GM23338 (cell line): ENCODE measurements at regions not wholly inside any gene's neighbourhood (a gene's known extent, or its start where the extent isn't known, plus 50 kb on each side); places are given as distances from the start of the nearest gene placed in this dataset.

ENCODE experiments used
- ATAC-seq: fragments of 200-7000 bp; cut with Tn5 transposase; 3 replicates; pipeline ENCODE4 v1.9.1; 2020
- DNase-seq: peaks from one replicate; pipeline ENCODE4 v3.0.0-alpha.2; 2015; ENCODE audit warnings: low spot score
- H2AFZ ChIP-seq: fragments of 200-600 bp; sonication (generic); 2 replicates; pipeline ENCODE4 v1.8.0; 2016; ENCODE audit warnings: antibody characterized with exemption, mild to moderate bottlenecking, moderate library complexity
- H3F3A ChIP-seq: fragments of 200-600 bp; sonication (generic); replicated peaks from 2 replicates; pipeline ENCODE4 v1.8.0; 2017; ENCODE audit warnings: antibody characterized with exemption, mixed run types, low read depth
- H3K27ac ChIP-seq: fragments of 200-600 bp; sonication (generic); 2 replicates; pipeline ENCODE4 v1.6.1; 2016; ENCODE audit warnings: low read depth
- H3K27me3 ChIP-seq: fragments of 200-600 bp; sonication (generic); 2 replicates; pipeline ENCODE4 v1.8.0; 2016; ENCODE audit warnings: mild to moderate bottlenecking, mixed run types, moderate library complexity; ENCODE audit not compliant: insufficient read depth
- H3K36me3 ChIP-seq: fragments of 200-600 bp; sonication (generic); 2 replicates; pipeline ENCODE4 v1.8.0; 2016; ENCODE audit warnings: mild to moderate bottlenecking; ENCODE audit not compliant: insufficient read depth
- H3K4me1 ChIP-seq: fragments of 200-600 bp; sonication (generic); 2 replicates; pipeline ENCODE4 v1.8.0; 2016; ENCODE audit warnings: mild to moderate bottlenecking, moderate library complexity; ENCODE audit not compliant: insufficient read depth
- H3K4me2 ChIP-seq: fragments of 200-600 bp; sonication (generic); 2 replicates; pipeline ENCODE4 v1.7.1; 2017; ENCODE audit warnings: mixed run types
- H3K4me3 ChIP-seq: fragments of 200-600 bp; sonication (generic); 2 replicates; pipeline ENCODE4 v1.6.1; 2016; ENCODE audit warnings: mixed run types
- H3K79me2 ChIP-seq: fragments of 200-600 bp; sonication (generic); replicated peaks from 2 replicates; pipeline ENCODE4 v1.8.0; 2017; ENCODE audit warnings: mild to moderate bottlenecking; ENCODE audit not compliant: insufficient read depth
- H3K9me2 ChIP-seq: fragments of 200-600 bp; sonication (generic); 2 replicates; pipeline ENCODE4 v1.8.0; 2017; ENCODE audit not compliant: insufficient read depth
- H4K20me1 ChIP-seq: fragments of 200-600 bp; sonication (generic); replicated peaks from 2 replicates; pipeline ENCODE4 v1.8.0; 2017; ENCODE audit warnings: mild to moderate bottlenecking; ENCODE audit not compliant: insufficient read depth
- H3K27ac Mint-ChIP-seq: 2 replicates; pipeline ENCODE4 v1.8.0; 2020; ENCODE audit warnings: inconsistent platforms, mild to moderate bottlenecking, moderate library complexity, mixed read lengths
- H3K27me3 Mint-ChIP-seq: 3 replicates; pipeline ENCODE4 v1.8.0; 2022; ENCODE audit warnings: low read depth, mild to moderate bottlenecking, moderate library complexity, mixed read lengths, inconsistent platforms; ENCODE audit not compliant: insufficient read depth, poor library complexity
- H3K36me3 Mint-ChIP-seq: 3 replicates; pipeline ENCODE4 v1.8.0; 2021; ENCODE audit warnings: low read depth, mild to moderate bottlenecking, inconsistent platforms, moderate library complexity, mixed read lengths
- H3K4me1 Mint-ChIP-seq: 3 replicates; pipeline ENCODE4 v1.8.0; 2020; ENCODE audit warnings: mild to moderate bottlenecking, inconsistent platforms, mixed read lengths
- H3K4me3 Mint-ChIP-seq: 3 replicates; pipeline ENCODE4 v1.8.0; 2021; ENCODE audit warnings: moderate library complexity, mild to moderate bottlenecking, inconsistent platforms, mixed read lengths
- H3K9me3 Mint-ChIP-seq: 3 replicates; pipeline ENCODE4 v1.8.0; 2020; ENCODE audit warnings: moderate library complexity, mild to moderate bottlenecking, inconsistent platforms, mixed read lengths
- CREB1 ChIP-seq: fragments of 250-450 bp; sonication (Bioruptor Pico); IDR thresholded peaks from 2 replicates; pipeline ENCODE4 v1.5.0; 2020; ENCODE audit warnings: low read depth, mild to moderate bottlenecking, moderate library complexity
- CTCF ChIP-seq, 2 experiments: fragments of 200-600 bp in 1 of 2; sonication (generic) in 1 of 2; conservative IDR thresholded peaks; 2 replicates each; pipeline versions ENCODE4 v1.5.1 to v1.6.1; 2016 to 2017; ENCODE audit warnings: antibody characterized with exemption in 2 of 2, low read depth in 2 of 2, mild to moderate bottlenecking in 2 of 2, moderate library complexity in 1 of 2
- ETS1 ChIP-seq: IDR thresholded peaks from 2 replicates; pipeline ENCODE4 v1.6.1; 2016; ENCODE audit warnings: antibody characterized with exemption
- EZH2 ChIP-seq: fragments of 200-600 bp; sonication (generic); IDR thresholded peaks from one replicate; pipeline ENCODE4 v1.8.0; 2017; ENCODE audit warnings: antibody characterized with exemption, mild to moderate bottlenecking, low read depth; ENCODE audit not compliant: unreplicated experiment
- EZH2phosphoT487 ChIP-seq: fragments of 200-600 bp; sonication (generic); IDR thresholded peaks from one replicate; pipeline ENCODE4 v1.8.1; 2018; ENCODE audit warnings: antibody characterized with exemption; ENCODE audit not compliant: unreplicated experiment
- NANOG ChIP-seq: IDR thresholded peaks from 2 replicates; pipeline ENCODE4 v1.6.1; 2016; ENCODE audit warnings: antibody characterized with exemption, borderline replicate concordance
- POLR2AphosphoS5 ChIP-seq: IDR thresholded peaks from 2 replicates; pipeline ENCODE4 v1.6.1; 2016; ENCODE audit warnings: antibody characterized with exemption, low read depth
- REST ChIP-seq: IDR thresholded peaks from one replicate; pipeline ENCODE4 v1.6.1; 2018; ENCODE audit warnings: antibody characterized with exemption; ENCODE audit not compliant: unreplicated experiment
- STAT1 ChIP-seq: IDR thresholded peaks from one replicate; pipeline ENCODE4 v1.6.1; 2016; ENCODE audit warnings: antibody characterized with exemption; ENCODE audit not compliant: unreplicated experiment
- ZNF114 ChIP-seq: fragments of 250-450 bp; sonication (Bioruptor Pico); IDR thresholded peaks from 2 replicates; pipeline ENCODE4 v1.5.0; 2020; ENCODE audit warnings: mild to moderate bottlenecking, moderate library complexity
- ZNF331 ChIP-seq: fragments of 250-450 bp; sonication (Bioruptor Pico); IDR thresholded peaks from 2 replicates; pipeline ENCODE4 v1.5.0; 2020; ENCODE audit warnings: low read depth, mild to moderate bottlenecking, moderate library complexity

- H3K4me1 Mint-ChIP-seq = peaks cover 35% of the 10 kb centered on the region
- H3K27me3 ChIP-seq = no peaks in the 10 kb centered on the region
- peaks cover 1% of the 10 kb centered on the region for H3K27me3 Mint-ChIP-seq
- H3K79me2 ChIP-seq = no peaks in the 10 kb centered on the region
- H3K9me2 ChIP-seq = no peaks in the 10 kb centered on the region
- no peak overlapping the region for H3K27ac Mint-ChIP-seq
- H4K20me1 ChIP-seq = no peaks in the 10 kb centered on the region
- H3K27ac ChIP-seq = no peak overlapping the region
- TF ChIP-seq EZH2phosphoT487 (no peak), EZH2 (no peak), CREB1 (no peak), ZNF114 (CRISPR knock-in tag) (no peak), CTCF (conservative IDR thresholded peaks at IDR 0.05; ENCODE audit: low read depth in 2 of 2) (no peak), REST (no peak), ZNF331 (CRISPR knock-in tag) (no peak), STAT1 (no peak)
- no peaks in the 10 kb centered on the region for H3K36me3 Mint-ChIP-seq
- H3K4me1 ChIP-seq = peaks cover 5% of the 10 kb centered on the region
- H3K4me3 ChIP-seq = no peak overlapping the region
- H3F3A ChIP-seq = no peaks in the 10 kb centered on the region
- no peaks in the 10 kb centered on the region for H3K36me3 ChIP-seq
- peak; percentile 49 for ATAC-seq
- no peak overlapping the region for H3K4me3 Mint-ChIP-seq
- H3K9me3 Mint-ChIP-seq = peaks cover 48% of the 10 kb centered on the region
- no peak overlapping the region for H2AFZ ChIP-seq
- H3K4me2 ChIP-seq = no peak overlapping the region
- no peak for DNase-seq
Observed at GRCh38 chr2:6072768-6073167, 380.6 kb downstream of the SOX11 start.

DNA sequence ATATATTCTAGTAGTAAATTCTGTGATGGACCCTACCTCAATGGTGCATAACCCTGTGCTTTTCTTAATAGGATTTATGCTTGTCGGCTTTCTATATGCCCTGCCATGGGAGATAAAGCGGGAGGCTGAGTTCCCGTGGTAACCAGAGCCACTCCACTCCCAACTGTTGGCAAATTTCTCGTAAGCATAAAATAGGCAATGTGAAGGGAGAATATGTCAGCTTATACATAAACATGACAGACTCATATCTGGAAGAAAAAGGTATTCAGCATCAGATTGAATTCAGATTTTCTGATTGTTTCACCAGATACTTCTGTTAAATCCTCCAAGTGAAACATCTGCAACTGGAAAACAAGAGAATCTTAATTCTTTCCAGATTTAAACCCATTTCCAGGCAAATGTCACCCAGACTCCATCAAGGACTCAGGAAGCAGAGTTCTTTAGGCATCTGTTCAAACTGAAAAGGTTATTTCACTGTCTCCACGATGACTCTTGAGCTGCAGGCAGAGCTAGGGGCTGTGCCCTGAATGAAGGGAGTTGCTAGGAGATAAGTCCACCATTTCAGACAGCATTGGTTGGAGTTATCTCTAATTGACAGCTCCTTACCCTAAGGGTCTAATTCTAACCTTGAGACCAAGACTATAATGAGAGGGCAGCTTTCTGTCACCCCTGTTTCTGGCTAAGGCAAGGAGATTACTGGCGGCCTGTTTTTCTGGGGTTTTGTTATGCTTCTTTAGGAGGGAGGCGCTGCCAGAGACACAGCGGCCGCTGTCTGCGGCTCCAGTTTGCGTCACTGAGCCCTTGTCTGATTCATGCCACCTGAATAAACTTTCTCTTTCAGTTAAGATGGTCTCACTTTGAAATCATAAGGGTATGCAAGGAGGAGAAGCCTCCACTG lies 381.3 kb downstream of the SOX11 start:
- Histone ChIP-seq H3K9me2 (no peaks in the 10 kb centered on the region), H3K4me3 (no peak overlapping the region), H3K36me3 (no peaks in the 10 kb centered on the region), H3K4me2 (0 out of 2 replicates have a peak overlapping the region, but pooled peaks have one; percentile 48), H3K27me3 (no peaks in the 10 kb centered on the region), H4K20me1 (no peaks in the 10 kb centered on the region), H3F3A (no peaks in the 10 kb centered on the region), H3K79me2 (no peaks in the 10 kb centered on the region), H3K27ac (no peak overlapping the region), H3K4me1 (peaks cover 5% of the 10 kb centered on the region), H2AFZ (peak overlapping the region; percentile 95; the same call in 1 of the 2 replicates)
- H3K36me3 Mint-ChIP-seq = no peaks in the 10 kb centered on the region
- H3K27ac Mint-ChIP-seq = no peak overlapping the region; the same call in 1 of the 2 replicates
- H3K9me3 Mint-ChIP-seq = peaks cover 49% of the 10 kb centered on the region
- H3K27me3 Mint-ChIP-seq = peaks cover 1% of the 10 kb centered on the region
- DNase-seq (no peak), ATAC-seq (peak; percentile 69)
- peaks cover 35% of the 10 kb centered on the region for H3K4me1 Mint-ChIP-seq
- peak overlapping the region; percentile 46 for H3K4me3 Mint-ChIP-seq
- TF ChIP-seq STAT1 (no peak), ETS1 (no peak), EZH2 (no peak), ZNF331 (CRISPR knock-in tag) (no peak), ZNF114 (CRISPR knock-in tag) (no peak), POLR2AphosphoS5 (no peak), CREB1 (no peak), NANOG (no peak), REST (no peak)
